ENCODE measurements at regions not wholly inside any gene's neighbourhood (a gene's known extent, or its start where the extent isn't known, plus 50 kb on each side); places are given as distances from the start of the nearest gene placed in this dataset.

GRCh38 chr5:20680718-20681302 is 692.8 kb upstream of the CDH18 start:
- no peak for TF ChIP-seq CTCF (IDR thresholded peaks at IDR 0.05; ENCODE audit: low read length)
- TF ChIP-seq EZH2 (optimal IDR thresholded peaks at IDR 0.05; ENCODE audit: low read depth, low read length), result no peak

All from MM.1S (cell line).